Astrocyte of the cerebellum (primary cell): ENCODE measurements at regions not wholly inside any gene's neighbourhood (a gene's known extent, or its start where the extent isn't known, plus 50 kb on each side); places are given as distances from the start of the nearest gene placed in this dataset.

Experiments
- DNase-seq: peaks from one replicate; pipeline ENCODE4 v3.0.0-alpha.2; 2011; ENCODE audit warnings: low read depth
- H3K4me3 ChIP-seq: 2 replicates; pipeline ENCODE4 v1.5.1; 2011; ENCODE audit warnings: mild to moderate bottlenecking, low read depth, low read length, moderate library complexity
- CTCF ChIP-seq: IDR thresholded peaks from 2 replicates; pipeline ENCODE4 v1.5.1; 2012; ENCODE audit warnings: low read length, low read depth, moderate library complexity, mild to moderate bottlenecking; ENCODE audit errors: missing control alignments
- in situ Hi-C: cut with HindIII; loops from 2 replicates; pipeline ENCODE4 v1.10.0; 2017; ENCODE audit warnings: low sequenced_read_pairs

DNA sequence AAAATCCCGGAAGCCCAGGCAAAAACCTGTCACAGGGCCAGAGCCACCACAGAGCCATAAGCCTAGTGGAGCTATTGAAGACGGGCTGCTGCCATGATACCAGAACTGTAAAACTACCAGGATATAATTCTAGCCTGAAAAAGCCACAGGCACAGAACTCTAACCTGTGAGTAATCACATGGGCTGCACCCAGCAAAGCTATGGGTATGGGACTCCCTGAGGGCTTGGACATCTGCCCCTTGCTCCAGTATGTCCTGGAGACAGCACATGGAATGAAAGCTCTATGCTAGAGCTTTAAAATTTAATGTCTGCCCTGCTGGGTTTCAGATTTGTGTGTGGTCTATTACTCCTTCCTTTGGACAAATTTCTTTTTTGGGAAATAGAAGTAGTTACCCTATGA lies 2183.6 kb upstream of the CELF4 start:
- in situ Hi-C loops = no loop called here
- no peak overlapping the region for H3K4me3 ChIP-seq

DNA sequence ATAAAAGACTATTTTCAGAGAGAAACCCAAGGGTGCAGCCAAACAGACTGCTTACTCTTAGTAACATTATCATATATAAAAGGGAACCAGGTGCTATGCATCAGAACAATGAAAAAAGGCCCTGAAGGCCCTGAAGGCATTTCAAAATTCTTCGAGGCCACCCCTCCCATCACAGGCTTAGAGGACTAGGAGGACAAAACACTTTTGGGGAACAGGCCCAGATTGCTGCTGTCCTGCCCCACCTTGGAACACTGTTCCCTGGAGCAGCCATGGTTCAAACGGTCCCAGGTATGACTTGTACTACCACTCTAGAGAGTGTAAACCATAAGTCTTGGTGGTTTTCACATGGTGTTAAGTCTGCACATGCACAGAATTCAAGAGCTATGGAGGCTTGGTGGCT lies 2183.1 kb upstream of the CELF4 start:
- no peak for DNase-seq
- no peak for TF ChIP-seq CTCF
- in situ Hi-C loops = no loop called here
- no peak overlapping the region for H3K4me3 ChIP-seq

More for the DNA sequence above, 2183.6 kb upstream of the CELF4 start:
- no peak for DNase-seq
- no peak for TF ChIP-seq CTCF

GRCh38 chr18:39746201-39746600 lies 2180.6 kb upstream of the CELF4 start:
- no peak for TF ChIP-seq CTCF
- in situ Hi-C loops = no loop called here
- H3K4me3 ChIP-seq = no peak overlapping the region
- DNase-seq = no peak

DNA sequence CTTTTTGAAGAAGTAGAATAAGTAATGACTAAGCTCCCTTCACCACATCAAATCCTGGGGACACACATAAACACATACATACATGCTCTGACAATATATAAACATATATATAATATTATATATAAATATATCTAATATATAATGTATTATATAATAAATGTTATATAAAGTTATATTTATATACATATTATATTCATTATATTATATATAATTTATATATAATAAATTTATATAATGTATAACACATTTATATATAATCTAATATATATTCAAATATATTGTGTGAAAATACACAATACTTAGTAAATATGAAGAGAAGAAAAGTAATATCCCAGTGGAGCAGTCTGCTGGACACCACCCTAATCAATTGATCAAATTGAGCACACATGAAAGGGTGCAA lies 2177.9 kb upstream of the CELF4 start:
- in situ Hi-C loops = no loop called here
- DNase-seq = no peak
- no peak for TF ChIP-seq CTCF
- H3K4me3 ChIP-seq = no peak overlapping the region

GRCh38 chr18:39741755-39742466 lies 2176.3 kb upstream of the CELF4 start:
- in situ Hi-C loops = no loop called here
- no peak for TF ChIP-seq CTCF
- DNase-seq = peak; percentile 41
- H3K4me3 ChIP-seq = no peak overlapping the region

- no peak overlapping the region for H3K4me3 ChIP-seq
- TF ChIP-seq CTCF = no peak
- in situ Hi-C loops = no loop called here
- no peak for DNase-seq
These were observed 2172.3 kb upstream of the CELF4 start for GRCh38 chr18:39737869-39738268.
